IMR-90 (cell line): ENCODE measurements at regions not wholly inside any gene's neighbourhood (a gene's known extent, or its start where the extent isn't known, plus 50 kb on each side); places are given as distances from the start of the nearest gene placed in this dataset.

ENCODE experiments used
- ATAC-seq: fragments of 200-7000 bp; cut with Tn5 transposase; 2 replicates; pipeline ENCODE4 v1.9.1; 2020; ENCODE audit warnings: low read depth, mild to moderate bottlenecking, moderate library complexity
- BruUV-seq: library from RNA; stranded (reverse); fragments of 400-500 nt; replicated peaks from 2 replicates; lab custom pipeline; 2021; lab: Mats Ljungman, UMichigan
- CTCF ChIA-PET: fragments of 300-600 bp; formaldehyde crosslinking; extraction: SDS; loops from one replicate; lab custom pipeline; 2021; ENCODE audit warnings: antibody characterized with exemption; lab: Yijun Ruan, JAX
- POLR2A ChIA-PET: fragments of 300-600 bp; sonication (Branson Sonifier 250); formaldehyde crosslinking; loops from one replicate; lab custom pipeline; 2022; ENCODE audit warnings: antibody characterized with exemption; ENCODE audit not compliant: unreplicated experiment; lab: Charles Lee
- DNase-seq: peaks from one replicate; pipeline ENCODE4 v3.0.0; 2013
- H2AFZ ChIP-seq: replicated peaks from 2 replicates; pipeline ENCODE3; 2013; ENCODE audit warnings: low read length, mild to moderate bottlenecking; ENCODE audit not compliant: poor library complexity
- H2AK5ac ChIP-seq: 2 replicates; pipeline ENCODE4 v1.6.1; 2013; ENCODE audit warnings: low read depth, low read length, inconsistent platforms
- H2AK9ac ChIP-seq: replicated peaks from 2 replicates; pipeline ENCODE3; 2013; ENCODE audit warnings: mild to moderate bottlenecking, low read depth, low read length, moderate library complexity; ENCODE audit not compliant: poor library complexity
- H2BK120ac ChIP-seq: 2 replicates; pipeline ENCODE4 v1.6.1; 2013; ENCODE audit warnings: low read depth, low read length, inconsistent platforms
- H2BK15ac ChIP-seq: 3 replicates; pipeline ENCODE4 v1.6.1; 2013; ENCODE audit warnings: low read depth, low read length, inconsistent platforms
- H2BK20ac ChIP-seq: 2 replicates; pipeline ENCODE4 v1.6.1; 2013; ENCODE audit warnings: low read depth, mild to moderate bottlenecking, inconsistent platforms, low read length, moderate library complexity
- H2BK5ac ChIP-seq: 2 replicates; pipeline ENCODE4 v1.6.1; 2013; ENCODE audit warnings: mild to moderate bottlenecking, low read depth, low read length, inconsistent platforms; ENCODE audit not compliant: poor library complexity, severe bottlenecking
- H3K14ac ChIP-seq: replicated peaks from 2 replicates; pipeline ENCODE4 v1.6.1; 2013; ENCODE audit warnings: low read depth, low read length, inconsistent platforms
- H3K18ac ChIP-seq: 2 replicates; pipeline ENCODE4 v1.6.1; 2013; ENCODE audit warnings: low read depth, low read length, control low read depth
- H3K23ac ChIP-seq: 2 replicates; pipeline ENCODE4 v1.6.1; 2013; ENCODE audit warnings: low read depth, low read length, inconsistent platforms
- H3K27ac ChIP-seq: 2 replicates; pipeline ENCODE4 v1.5.1; 2013; ENCODE audit warnings: mild to moderate bottlenecking, control low read depth, low read length; ENCODE audit not compliant: insufficient read depth
- H3K27me3 ChIP-seq: 2 replicates; pipeline ENCODE4 v1.6.1; 2013; ENCODE audit warnings: low read length; ENCODE audit not compliant: control insufficient read depth, insufficient read depth
- H3K36me3 ChIP-seq: 2 replicates; pipeline ENCODE4 v1.6.1; 2013; ENCODE audit warnings: low read length, mixed read lengths; ENCODE audit not compliant: control insufficient read depth, insufficient read depth
- H3K4ac ChIP-seq: 2 replicates; pipeline ENCODE4 v1.6.1; 2013; ENCODE audit warnings: low read depth, low read length, inconsistent platforms
- H3K4me1 ChIP-seq: 2 replicates; pipeline ENCODE4 v1.6.1; 2013; ENCODE audit warnings: low read length, mixed read lengths; ENCODE audit not compliant: control insufficient read depth, insufficient read depth
- H3K4me2 ChIP-seq: 2 replicates; pipeline ENCODE4 v1.6.1; 2013; ENCODE audit warnings: low read depth, mild to moderate bottlenecking, control low read depth, low read length, moderate library complexity
- H3K4me3 ChIP-seq: 2 replicates; pipeline ENCODE4 v1.5.1; 2013; ENCODE audit warnings: low read depth, mild to moderate bottlenecking, control low read depth, low read length, moderate library complexity; ENCODE audit not compliant: insufficient read depth
- H3K56ac ChIP-seq: 2 replicates; pipeline ENCODE4 v1.6.1; 2013; ENCODE audit warnings: low read length, inconsistent platforms; ENCODE audit not compliant: insufficient read depth; ENCODE audit errors: extremely low read depth
- H3K79me1 ChIP-seq, 2 experiments: 2 replicates each; pipeline ENCODE4 v1.6.1; 2013; ENCODE audit warnings: low read length in 2 of 2, inconsistent platforms in 1 of 2, low read depth in 1 of 2
- H3K9ac ChIP-seq: 2 replicates; pipeline ENCODE4 v1.6.1; 2013; ENCODE audit warnings: low read depth, low read length, control low read depth
- H3K9me1 ChIP-seq: 2 replicates; pipeline ENCODE4 v1.6.1; 2013; ENCODE audit warnings: low read length, inconsistent platforms; ENCODE audit not compliant: insufficient read depth
- H3K9me3 ChIP-seq: 2 replicates; pipeline ENCODE4 v1.6.1; 2013; ENCODE audit warnings: low read length; ENCODE audit not compliant: control insufficient read depth, insufficient read depth
- H4K20me1 ChIP-seq: 2 replicates; pipeline ENCODE4 v1.6.1; 2013; ENCODE audit warnings: low read length, inconsistent platforms; ENCODE audit not compliant: insufficient read depth
- H4K5ac ChIP-seq: 2 replicates; pipeline ENCODE4 v1.6.1; 2013; ENCODE audit warnings: mild to moderate bottlenecking, low read depth, low read length, control low read depth
- H4K8ac ChIP-seq, 2 experiments: 2 replicates each; pipeline ENCODE4 v1.6.1; 2013; ENCODE audit warnings: low read depth in 2 of 2, low read length in 2 of 2, control low read depth in 1 of 2, inconsistent platforms in 1 of 2
- H4K91ac ChIP-seq: 2 replicates; pipeline ENCODE4 v1.6.1; 2013; ENCODE audit warnings: low read depth, low read length, inconsistent platforms; ENCODE audit not compliant: insufficient read depth
- CEBPB ChIP-seq: IDR thresholded peaks from 2 replicates; pipeline ENCODE4 v1.6.1; 2012; ENCODE audit warnings: low read depth, low read length, improper control_type of control experiment
- CHD1 ChIP-seq: IDR thresholded peaks from 2 replicates; pipeline ENCODE4 v1.6.1; 2012; ENCODE audit warnings: low read depth, low read length, improper control_type of control experiment
- NFE2L2 ChIP-seq: fragments of 150-350 bp; IDR thresholded peaks from 2 replicates; pipeline ENCODE4 v1.6.1; 2016; ENCODE audit warnings: low read depth, mild to moderate bottlenecking, low read length
- WGBS, 2 experiments: methylation state at CpG; one replicate each; pipeline versions ENCODE4 v1.1.5 to v1.1.7; 2013; ENCODE audit warnings: missing lambda C conversion rate in 2 of 2; ENCODE audit not compliant: insufficient read length in 1 of 2; ENCODE audit errors: extremely low coverage in 2 of 2; 5-methylcytosine and 5-hydroxymethylcytosine counted together
- dilution Hi-C: fragments of 300-500 bp; cut with HindIII; formaldehyde crosslinking; loops from one replicate; pipeline ENCODE4 v1.14.3; 2018; ENCODE audit warnings: low sequenced_read_pairs; ENCODE audit not compliant: unreplicated experiment
- in situ Hi-C: fragments of 300-500 bp; cut with MboI; formaldehyde crosslinking; loops from 3 replicates; pipeline ENCODE4 v1.14.3; 2019; ENCODE audit warnings: low sequenced_read_pairs, inconsistent platforms, mixed read lengths
- intact Hi-C: fragments of 100-400 bp; cut with micrococcal nuclease; formaldehyde crosslinking; loops from 2 replicates; pipeline ENCODE4 v1.10.0; 2022
- TF ChIP-seq, protein P1 (sequence below): conservative IDR thresholded peaks from 2 replicates; pipeline ENCODE4 v1.5.1; 2012; ENCODE audit warnings: mild to moderate bottlenecking, low read depth, low read length, improper control_type of control experiment

GRCh38 chr1:218677026-218677425 is 331.9 kb downstream of the TGFB2 start:
- no peak for DNase-seq
- ATAC-seq = no peak
- Histone ChIP-seq H4K91ac (no peak overlapping the region), H3K4me1 (peaks cover 7% of the 10 kb centered on the region), H4K20me1 (no peaks in the 10 kb centered on the region), H3K9me1 (no peaks in the 10 kb centered on the region), H3K9me3 (no peaks in the 10 kb centered on the region), H3K56ac (no peak overlapping the region), H4K5ac (no peak overlapping the region), H3K4me2 (no peak overlapping the region), H3K18ac (no peak overlapping the region), H2AFZ (no peak overlapping the region), H2AK9ac (no peak overlapping the region), H3K14ac (no peak overlapping the region), H3K36me3 (no peaks in the 10 kb centered on the region), H2BK120ac (no peak overlapping the region), H4K8ac (no peak overlapping the region), H3K79me1 (no peaks in the 10 kb centered on the region), H3K27me3 (no peaks in the 10 kb centered on the region; the same call in 1 of the 2 replicates), H3K23ac (no peak overlapping the region), H2BK20ac (no peak overlapping the region), H2BK15ac (0 out of 3 replicates have a peak overlapping the region, but pooled peaks have one; percentile 28), H3K9ac (no peak overlapping the region), H3K4ac (no peak overlapping the region), H2AK5ac (no peak overlapping the region), H3K4me3 (no peak overlapping the region), H3K27ac (no peak overlapping the region), H2BK5ac (no peak overlapping the region)
- in situ Hi-C loops = no loop called here
- intact Hi-C loops = loop anchor here (10.0 kb wide), 1 partner anchor 182 kb away; no protein-coding TSS in a partner anchor
- no TSS peak for BruUV-seq
- CTCF ChIA-PET = interaction anchor here (0.6 kb wide), 1 partner anchor 838 kb away, joined by 4 read pairs; no protein-coding TSS in a partner anchor
- WGBS, 2 experiments = 93% methylated on average over 3 of the region's 7 CpGs; no CpG with 5 or more reads in 1 of the 2 experiments
- POLR2A ChIA-PET = interaction anchor here (0.6 kb wide), 1 partner anchor 9 kb away, joined by 3 read pairs; no protein-coding TSS in a partner anchor
- dilution Hi-C loops = no loop called here
- TF ChIP-seq NFE2L2 (no peak), CEBPB (no peak), CHD1 (no peak)
- TF ChIP-seq, protein P1, sequence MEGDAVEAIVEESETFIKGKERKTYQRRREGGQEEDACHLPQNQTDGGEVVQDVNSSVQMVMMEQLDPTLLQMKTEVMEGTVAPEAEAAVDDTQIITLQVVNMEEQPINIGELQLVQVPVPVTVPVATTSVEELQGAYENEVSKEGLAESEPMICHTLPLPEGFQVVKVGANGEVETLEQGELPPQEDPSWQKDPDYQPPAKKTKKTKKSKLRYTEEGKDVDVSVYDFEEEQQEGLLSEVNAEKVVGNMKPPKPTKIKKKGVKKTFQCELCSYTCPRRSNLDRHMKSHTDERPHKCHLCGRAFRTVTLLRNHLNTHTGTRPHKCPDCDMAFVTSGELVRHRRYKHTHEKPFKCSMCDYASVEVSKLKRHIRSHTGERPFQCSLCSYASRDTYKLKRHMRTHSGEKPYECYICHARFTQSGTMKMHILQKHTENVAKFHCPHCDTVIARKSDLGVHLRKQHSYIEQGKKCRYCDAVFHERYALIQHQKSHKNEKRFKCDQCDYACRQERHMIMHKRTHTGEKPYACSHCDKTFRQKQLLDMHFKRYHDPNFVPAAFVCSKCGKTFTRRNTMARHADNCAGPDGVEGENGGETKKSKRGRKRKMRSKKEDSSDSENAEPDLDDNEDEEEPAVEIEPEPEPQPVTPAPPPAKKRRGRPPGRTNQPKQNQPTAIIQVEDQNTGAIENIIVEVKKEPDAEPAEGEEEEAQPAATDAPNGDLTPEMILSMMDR = no peak
